ENCODE measurements at regions not wholly inside any gene's neighbourhood (a gene's known extent, or its start where the extent isn't known, plus 50 kb on each side); places are given as distances from the start of the nearest gene placed in this dataset.

DNA sequence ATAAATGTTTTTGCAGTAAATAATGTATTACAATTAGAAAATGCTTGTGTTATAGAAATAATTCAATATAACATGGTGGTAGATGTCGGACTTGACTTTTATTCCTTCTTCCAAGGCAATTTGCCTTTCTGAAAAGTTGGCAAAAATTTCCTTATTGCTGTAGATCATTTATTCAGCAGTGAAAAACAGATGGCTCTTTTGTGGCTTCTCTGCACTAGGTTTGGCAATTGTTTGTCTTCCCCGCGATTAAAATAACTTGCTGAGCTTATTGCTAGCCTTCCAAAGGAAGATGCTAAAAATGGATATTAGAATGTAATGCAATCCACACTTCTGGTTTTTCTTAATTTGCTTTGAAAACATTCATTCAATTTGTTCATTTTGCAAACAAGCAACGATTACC is 1977.9 kb upstream of the ADGRL3 start:
- TF ChIP-seq, protein P1, sequence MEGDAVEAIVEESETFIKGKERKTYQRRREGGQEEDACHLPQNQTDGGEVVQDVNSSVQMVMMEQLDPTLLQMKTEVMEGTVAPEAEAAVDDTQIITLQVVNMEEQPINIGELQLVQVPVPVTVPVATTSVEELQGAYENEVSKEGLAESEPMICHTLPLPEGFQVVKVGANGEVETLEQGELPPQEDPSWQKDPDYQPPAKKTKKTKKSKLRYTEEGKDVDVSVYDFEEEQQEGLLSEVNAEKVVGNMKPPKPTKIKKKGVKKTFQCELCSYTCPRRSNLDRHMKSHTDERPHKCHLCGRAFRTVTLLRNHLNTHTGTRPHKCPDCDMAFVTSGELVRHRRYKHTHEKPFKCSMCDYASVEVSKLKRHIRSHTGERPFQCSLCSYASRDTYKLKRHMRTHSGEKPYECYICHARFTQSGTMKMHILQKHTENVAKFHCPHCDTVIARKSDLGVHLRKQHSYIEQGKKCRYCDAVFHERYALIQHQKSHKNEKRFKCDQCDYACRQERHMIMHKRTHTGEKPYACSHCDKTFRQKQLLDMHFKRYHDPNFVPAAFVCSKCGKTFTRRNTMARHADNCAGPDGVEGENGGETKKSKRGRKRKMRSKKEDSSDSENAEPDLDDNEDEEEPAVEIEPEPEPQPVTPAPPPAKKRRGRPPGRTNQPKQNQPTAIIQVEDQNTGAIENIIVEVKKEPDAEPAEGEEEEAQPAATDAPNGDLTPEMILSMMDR (conservative IDR thresholded peaks at IDR 0.05; ENCODE audit: low read length) = no peak
- no peak for TF ChIP-seq EZH2phosphoT487 (IDR thresholded peaks at IDR 0.05; ENCODE audit: borderline replicate concordance)
